ENCODE measurements at regions not wholly inside any gene's neighbourhood (a gene's known extent, or its start where the extent isn't known, plus 50 kb on each side); places are given as distances from the start of the nearest gene placed in this dataset.

DNA sequence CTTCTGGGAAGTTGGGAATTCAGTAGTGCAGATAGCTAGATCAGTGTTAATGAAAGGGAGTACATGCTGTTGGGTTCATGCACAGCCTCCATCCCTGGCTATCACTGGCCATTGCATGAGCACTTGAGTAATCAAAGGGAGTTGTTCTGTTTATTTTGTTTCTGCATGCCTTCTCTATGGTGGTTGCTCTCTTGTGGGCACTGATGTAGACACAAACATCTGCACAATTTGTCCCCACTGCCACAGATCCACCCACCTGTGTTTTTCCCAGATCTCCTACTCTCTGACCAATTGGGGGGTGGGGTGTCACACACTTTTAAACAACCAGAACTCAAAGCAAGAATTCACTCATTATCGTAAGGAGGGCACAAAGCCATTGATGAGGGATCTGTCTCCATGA is 89.7 kb upstream of the DHRS4 start:
- TF ChIP-seq, protein P1, sequence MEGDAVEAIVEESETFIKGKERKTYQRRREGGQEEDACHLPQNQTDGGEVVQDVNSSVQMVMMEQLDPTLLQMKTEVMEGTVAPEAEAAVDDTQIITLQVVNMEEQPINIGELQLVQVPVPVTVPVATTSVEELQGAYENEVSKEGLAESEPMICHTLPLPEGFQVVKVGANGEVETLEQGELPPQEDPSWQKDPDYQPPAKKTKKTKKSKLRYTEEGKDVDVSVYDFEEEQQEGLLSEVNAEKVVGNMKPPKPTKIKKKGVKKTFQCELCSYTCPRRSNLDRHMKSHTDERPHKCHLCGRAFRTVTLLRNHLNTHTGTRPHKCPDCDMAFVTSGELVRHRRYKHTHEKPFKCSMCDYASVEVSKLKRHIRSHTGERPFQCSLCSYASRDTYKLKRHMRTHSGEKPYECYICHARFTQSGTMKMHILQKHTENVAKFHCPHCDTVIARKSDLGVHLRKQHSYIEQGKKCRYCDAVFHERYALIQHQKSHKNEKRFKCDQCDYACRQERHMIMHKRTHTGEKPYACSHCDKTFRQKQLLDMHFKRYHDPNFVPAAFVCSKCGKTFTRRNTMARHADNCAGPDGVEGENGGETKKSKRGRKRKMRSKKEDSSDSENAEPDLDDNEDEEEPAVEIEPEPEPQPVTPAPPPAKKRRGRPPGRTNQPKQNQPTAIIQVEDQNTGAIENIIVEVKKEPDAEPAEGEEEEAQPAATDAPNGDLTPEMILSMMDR (IDR thresholded peaks at IDR 0.05): no peak
- TF ChIP-seq ZFX (IDR thresholded peaks at IDR 0.05; ENCODE audit: borderline replicate concordance): no peak

All from 22Rv1 (cell line).